ENCODE measurements at regions not wholly inside any gene's neighbourhood (a gene's known extent, or its start where the extent isn't known, plus 50 kb on each side); places are given as distances from the start of the nearest gene placed in this dataset.

DNA sequence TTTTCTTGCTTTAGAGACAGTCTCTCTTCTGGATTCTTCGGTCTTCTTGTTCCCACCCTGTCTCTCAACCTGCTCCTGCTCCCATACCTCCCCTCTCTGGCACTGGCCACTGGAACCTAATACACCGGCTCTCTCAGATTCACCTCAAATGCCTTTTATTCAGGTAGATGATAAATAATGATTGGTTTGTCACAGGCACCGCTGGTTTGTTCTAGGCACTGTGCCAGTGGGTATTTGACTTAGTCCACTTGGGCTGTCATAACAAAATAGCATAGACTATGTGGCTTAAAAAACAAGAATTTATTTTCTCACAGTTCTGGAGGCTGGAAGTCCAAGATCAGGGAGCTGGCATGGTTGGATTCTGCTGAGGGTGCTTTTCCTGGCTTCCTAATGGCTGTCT is 278.2 kb upstream of the STT3B start:
- DNase-seq (ENCODE audit: low spot score in 2 of 2, unreplicated experiment in 2 of 2) = no peak
- peak overlapping the region; percentile 30 for H3K27ac Mint-ChIP-seq
- no peaks in the 10 kb centered on the region for H3K27me3 Mint-ChIP-seq (ENCODE audit: low read depth)
- peaks cover 10% of the 10 kb centered on the region for H3K4me1 Mint-ChIP-seq
- H3K9me3 Mint-ChIP-seq = peaks cover 31% of the 10 kb centered on the region
- H3K36me3 Mint-ChIP-seq = no peaks in the 10 kb centered on the region
- TF ChIP-seq, protein P1, sequence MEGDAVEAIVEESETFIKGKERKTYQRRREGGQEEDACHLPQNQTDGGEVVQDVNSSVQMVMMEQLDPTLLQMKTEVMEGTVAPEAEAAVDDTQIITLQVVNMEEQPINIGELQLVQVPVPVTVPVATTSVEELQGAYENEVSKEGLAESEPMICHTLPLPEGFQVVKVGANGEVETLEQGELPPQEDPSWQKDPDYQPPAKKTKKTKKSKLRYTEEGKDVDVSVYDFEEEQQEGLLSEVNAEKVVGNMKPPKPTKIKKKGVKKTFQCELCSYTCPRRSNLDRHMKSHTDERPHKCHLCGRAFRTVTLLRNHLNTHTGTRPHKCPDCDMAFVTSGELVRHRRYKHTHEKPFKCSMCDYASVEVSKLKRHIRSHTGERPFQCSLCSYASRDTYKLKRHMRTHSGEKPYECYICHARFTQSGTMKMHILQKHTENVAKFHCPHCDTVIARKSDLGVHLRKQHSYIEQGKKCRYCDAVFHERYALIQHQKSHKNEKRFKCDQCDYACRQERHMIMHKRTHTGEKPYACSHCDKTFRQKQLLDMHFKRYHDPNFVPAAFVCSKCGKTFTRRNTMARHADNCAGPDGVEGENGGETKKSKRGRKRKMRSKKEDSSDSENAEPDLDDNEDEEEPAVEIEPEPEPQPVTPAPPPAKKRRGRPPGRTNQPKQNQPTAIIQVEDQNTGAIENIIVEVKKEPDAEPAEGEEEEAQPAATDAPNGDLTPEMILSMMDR (IDR thresholded peaks at IDR 0.05; ENCODE audit: unreplicated experiment) = no peak
- H3K4me3 Mint-ChIP-seq = no peak overlapping the region

- DNase-seq (ENCODE audit: low spot score in 2 of 2, unreplicated experiment in 2 of 2) = no peak
- Mint-ChIP-seq H3K4me1 (peaks cover 10% of the 10 kb centered on the region), H3K27ac (peak overlapping the region; percentile 57), H3K4me3 (no peak overlapping the region), H3K27me3 (ENCODE audit: low read depth) (no peaks in the 10 kb centered on the region), H3K36me3 (no peaks in the 10 kb centered on the region), H3K9me3 (peaks cover 37% of the 10 kb centered on the region)
- TF ChIP-seq, protein P1 (IDR thresholded peaks at IDR 0.05; ENCODE audit: unreplicated experiment) = no peak
These were observed 277.6 kb upstream of the STT3B start for GRCh38 chr3:31255007-31255581.

GRCh38 chr3:31262201-31262600 is 270.5 kb upstream of the STT3B start:
- peaks cover 1% of the 10 kb centered on the region for H3K4me1 Mint-ChIP-seq
- H3K27ac Mint-ChIP-seq = no peak overlapping the region
- no peak for DNase-seq (ENCODE audit: low spot score in 2 of 2, unreplicated experiment in 2 of 2)
- TF ChIP-seq, protein P1 (IDR thresholded peaks at IDR 0.05; ENCODE audit: unreplicated experiment) = no peak
- H3K27me3 Mint-ChIP-seq (ENCODE audit: low read depth) = no peaks in the 10 kb centered on the region
- H3K36me3 Mint-ChIP-seq = peaks cover 2% of the 10 kb centered on the region
- H3K4me3 Mint-ChIP-seq = no peak overlapping the region
- H3K9me3 Mint-ChIP-seq = peaks cover 18% of the 10 kb centered on the region

- TF ChIP-seq, protein P1 (IDR thresholded peaks at IDR 0.05; ENCODE audit: unreplicated experiment) = no peak
- H3K36me3 Mint-ChIP-seq = peaks cover 2% of the 10 kb centered on the region
These were observed 268.8 kb upstream of the STT3B start for GRCh38 chr3:31263897-31264296.

GRCh38 chr3:31265646-31266428 is 266.9 kb upstream of the STT3B start:
- peaks cover 13% of the 10 kb centered on the region for H3K4me1 Mint-ChIP-seq
- no peak for DNase-seq (ENCODE audit: low spot score in 2 of 2, unreplicated experiment in 2 of 2)
- TF ChIP-seq, protein P1 (IDR thresholded peaks at IDR 0.05; ENCODE audit: unreplicated experiment) = no peak
- H3K9me3 Mint-ChIP-seq = peaks cover 2% of the 10 kb centered on the region
- H3K27me3 Mint-ChIP-seq (ENCODE audit: low read depth) = no peaks in the 10 kb centered on the region
- H3K36me3 Mint-ChIP-seq = no peaks in the 10 kb centered on the region
- no peak overlapping the region for H3K4me3 Mint-ChIP-seq
- H3K27ac Mint-ChIP-seq = no peak overlapping the region

More at GRCh38 chr3:31263897-31264296, 268.8 kb upstream of the STT3B start:
- peaks cover 18% of the 10 kb centered on the region for H3K9me3 Mint-ChIP-seq
- H3K27ac Mint-ChIP-seq = no peak overlapping the region
- H3K4me3 Mint-ChIP-seq = no peak overlapping the region
- H3K4me1 Mint-ChIP-seq = peaks cover 11% of the 10 kb centered on the region
- DNase-seq (ENCODE audit: low spot score in 2 of 2, unreplicated experiment in 2 of 2) = no peak
- no peaks in the 10 kb centered on the region for H3K27me3 Mint-ChIP-seq (ENCODE audit: low read depth)
